H9 (cell line): ENCODE measurements at regions not wholly inside any gene's neighbourhood (a gene's known extent, or its start where the extent isn't known, plus 50 kb on each side); places are given as distances from the start of the nearest gene placed in this dataset.

ENCODE experiments used
- DNase-seq: peaks from one replicate; pipeline ENCODE4 v3.0.0-alpha.2; 2017
- H2AFZ ChIP-seq: one replicate; pipeline ENCODE4 v1.6.1; 2013; ENCODE audit warnings: mild to moderate bottlenecking, low read length, control low read depth, moderate library complexity
- H2AK5ac ChIP-seq: 2 replicates; pipeline ENCODE4 v1.6.1; 2013; ENCODE audit warnings: low read length, control low read depth, mixed read lengths; ENCODE audit not compliant: insufficient read length
- H2BK120ac ChIP-seq: one replicate; pipeline ENCODE4 v1.6.1; 2013; ENCODE audit warnings: low read depth, mild to moderate bottlenecking, low read length, control low read depth, inconsistent platforms; ENCODE audit not compliant: poor library complexity, severe bottlenecking
- H2BK12ac ChIP-seq: 2 replicates; pipeline ENCODE4 v1.6.1; 2013; ENCODE audit warnings: low read length, control low read depth, mixed read lengths, low read depth; ENCODE audit not compliant: insufficient read length
- H2BK15ac ChIP-seq: 2 replicates; pipeline ENCODE4 v1.6.1; 2013; ENCODE audit warnings: low read depth, low read length, control low read depth
- H2BK20ac ChIP-seq: one replicate; pipeline ENCODE4 v1.6.1; 2013; ENCODE audit warnings: low read depth, mild to moderate bottlenecking, low read length, control low read depth, inconsistent platforms; ENCODE audit not compliant: poor library complexity, severe bottlenecking
- H2BK5ac ChIP-seq: 2 replicates; pipeline ENCODE4 v1.6.1; 2013; ENCODE audit warnings: low read length, control low read depth, mixed read lengths; ENCODE audit not compliant: insufficient read length
- H3K14ac ChIP-seq: 2 replicates; pipeline ENCODE4 v1.6.1; 2013; ENCODE audit warnings: low read length, control low read depth; ENCODE audit not compliant: insufficient read depth
- H3K18ac ChIP-seq: 2 replicates; pipeline ENCODE4 v1.6.1; 2013; ENCODE audit warnings: low read depth, mild to moderate bottlenecking, mixed read lengths, low read length, control low read depth; ENCODE audit not compliant: insufficient read length
- H3K23ac ChIP-seq: 2 replicates; pipeline ENCODE4 v1.6.1; 2013; ENCODE audit warnings: low read length, control low read depth, mixed read lengths, low read depth; ENCODE audit not compliant: insufficient read length
- H3K23me2 ChIP-seq: 2 replicates; pipeline ENCODE4 v1.6.1; 2013; ENCODE audit warnings: low read depth, mild to moderate bottlenecking, mixed read lengths, low read length, control low read depth; ENCODE audit not compliant: insufficient read length, poor library complexity, severe bottlenecking
- H3K27ac ChIP-seq: 2 replicates; pipeline ENCODE4 v1.5.1; 2013; ENCODE audit warnings: low read length, control low read depth, mixed read lengths, low read depth; ENCODE audit not compliant: insufficient read length
- H3K27me3 ChIP-seq: 2 replicates; pipeline ENCODE4 v1.6.1; 2013; ENCODE audit warnings: low read length, control low read depth, inconsistent platforms; ENCODE audit not compliant: insufficient read depth
- H3K4ac ChIP-seq: 2 replicates; pipeline ENCODE4 v1.6.1; 2013; ENCODE audit warnings: low read depth, mild to moderate bottlenecking, control low read depth, inconsistent platforms, low read length, moderate library complexity
- H3K4me1 ChIP-seq: 2 replicates; pipeline ENCODE4 v1.6.1; 2013; ENCODE audit warnings: low read length, control low read depth, inconsistent platforms; ENCODE audit not compliant: insufficient read depth
- H3K4me2 ChIP-seq: 2 replicates; pipeline ENCODE4 v1.6.1; 2013; ENCODE audit warnings: low read length, control low read depth, mixed read lengths; ENCODE audit not compliant: insufficient read length, insufficient read depth
- H3K56ac ChIP-seq: 2 replicates; pipeline ENCODE4 v1.6.1; 2013; ENCODE audit warnings: low read depth, mild to moderate bottlenecking, mixed read lengths, low read length, control low read depth; ENCODE audit not compliant: insufficient read length
- H3K79me1 ChIP-seq: 2 replicates; pipeline ENCODE4 v1.6.1; 2013; ENCODE audit warnings: low read depth, mild to moderate bottlenecking, moderate library complexity, low read length, control low read depth, inconsistent platforms; ENCODE audit not compliant: insufficient read depth, poor library complexity, severe bottlenecking
- H3K79me2 ChIP-seq: 2 replicates; pipeline ENCODE4 v1.6.1; 2013; ENCODE audit warnings: low read length, control low read depth, inconsistent platforms; ENCODE audit not compliant: insufficient read depth
- H3K9ac ChIP-seq: 2 replicates; pipeline ENCODE4 v1.6.1; 2013; ENCODE audit warnings: low read length, control low read depth, mixed read lengths; ENCODE audit not compliant: insufficient read length; ENCODE audit errors: extremely low read depth
- H3K9me3 ChIP-seq: one replicate; pipeline ENCODE4 v1.6.1; 2013; ENCODE audit warnings: low read depth, low read length, inconsistent platforms; ENCODE audit not compliant: control insufficient read depth
- H3T11ph ChIP-seq: one replicate; pipeline ENCODE4 v1.6.1; 2013; ENCODE audit warnings: mild to moderate bottlenecking, low read length, control low read depth, inconsistent platforms
- H4K20me1 ChIP-seq: one replicate; pipeline ENCODE4 v1.6.1; 2013; ENCODE audit not compliant: control insufficient read depth, insufficient read length, insufficient read depth
- H4K5ac ChIP-seq: 2 replicates; pipeline ENCODE4 v1.6.1; 2013; ENCODE audit warnings: low read depth, mild to moderate bottlenecking, mixed read lengths, low read length, control low read depth; ENCODE audit not compliant: insufficient read length
- H4K8ac ChIP-seq: replicated peaks from 2 replicates; pipeline ENCODE4 v1.6.1; 2013; ENCODE audit warnings: low read length, control low read depth, mixed read lengths, low read depth; ENCODE audit not compliant: insufficient read length
- H4K91ac ChIP-seq: 2 replicates; pipeline ENCODE4 v1.6.1; 2013; ENCODE audit warnings: low read depth, mild to moderate bottlenecking, moderate library complexity, mixed read lengths, low read length, control low read depth; ENCODE audit not compliant: insufficient read length
- H3K27ac Mint-ChIP-seq, 3 experiments: 2 replicates in 2 of 3; 3 replicates in 1 of 3; pipeline ENCODE4 v1.8.0; 2020 to 2021; ENCODE audit warnings: mixed read lengths in 3 of 3, mild to moderate bottlenecking in 1 of 3, moderate library complexity in 1 of 3
- H3K27me3 Mint-ChIP-seq: 2 replicates; pipeline ENCODE4 v1.8.0; 2021; ENCODE audit warnings: low read depth, mild to moderate bottlenecking, moderate library complexity, mixed read lengths
- H3K36me3 Mint-ChIP-seq, 3 experiments: 2 replicates in 2 of 3; 3 replicates in 1 of 3; pipeline ENCODE4 v1.8.0; 2020 to 2021; ENCODE audit warnings: low read depth in 3 of 3, mixed read lengths in 3 of 3; ENCODE audit not compliant: insufficient read depth in 1 of 3
- H3K4me1 Mint-ChIP-seq, 2 experiments: 2 replicates each; pipeline ENCODE4 v1.8.0; 2020; ENCODE audit warnings: mixed read lengths in 2 of 2
- H3K4me3 Mint-ChIP-seq, 2 experiments: 2 replicates in 1 of 2; 3 replicates in 1 of 2; pipeline ENCODE4 v1.8.0; 2020 to 2021; ENCODE audit warnings: mild to moderate bottlenecking in 2 of 2, mixed read lengths in 2 of 2, moderate library complexity in 1 of 2
- H3K9me3 Mint-ChIP-seq, 2 experiments: 2 replicates in 1 of 2; 3 replicates in 1 of 2; pipeline ENCODE4 v1.8.0; 2020; ENCODE audit warnings: mild to moderate bottlenecking in 2 of 2, mixed read lengths in 2 of 2, moderate library complexity in 1 of 2
- TF ChIP-seq, protein P1 (sequence below): fragments of 200-600 bp; sonication (generic); conservative IDR thresholded peaks from 3 replicates; pipeline ENCODE4 v1.8.0; 2021; ENCODE audit warnings: antibody characterized with exemption, mild to moderate bottlenecking

- H3K9me3 ChIP-seq = no peaks in the 10 kb centered on the region
Observed at GRCh38 chr11:91495837-91496236, 728.8 kb upstream of the FAT3 start.

More at GRCh38 chr11:91495837-91496236, 728.8 kb upstream of the FAT3 start:
- H2BK15ac ChIP-seq = no peak overlapping the region
- H2BK5ac ChIP-seq = no peak overlapping the region
- Mint-ChIP-seq H3K4me1 (peaks cover 6% of the 10 kb centered on the region in 2 experiments), H3K36me3 (no peaks in the 10 kb centered on the region), H3K4me3 (no peak overlapping the region), H3K9me3 (no peaks in the 10 kb centered on the region), H3K27me3 (no peaks in the 10 kb centered on the region), H3K27ac (no peak overlapping the region)
- H3T11ph ChIP-seq = no peak overlapping the region
- no peak overlapping the region for H4K8ac ChIP-seq
- H3K23me2 ChIP-seq = no peaks in the 10 kb centered on the region
- no peak overlapping the region for H3K27ac ChIP-seq
- no peak overlapping the region for H4K5ac ChIP-seq
- H2BK120ac ChIP-seq = no peak overlapping the region
- no peak for DNase-seq
- H3K9ac ChIP-seq = no peak overlapping the region
- H3K56ac ChIP-seq = no peak overlapping the region
- no peaks in the 10 kb centered on the region for H3K27me3 ChIP-seq
- no peak overlapping the region for H3K14ac ChIP-seq
- H3K23ac ChIP-seq = no peak overlapping the region
- H3K18ac ChIP-seq = no peak overlapping the region
- H2AFZ ChIP-seq = no peak overlapping the region
- no peaks in the 10 kb centered on the region for H3K79me2 ChIP-seq
- TF ChIP-seq, protein P1, sequence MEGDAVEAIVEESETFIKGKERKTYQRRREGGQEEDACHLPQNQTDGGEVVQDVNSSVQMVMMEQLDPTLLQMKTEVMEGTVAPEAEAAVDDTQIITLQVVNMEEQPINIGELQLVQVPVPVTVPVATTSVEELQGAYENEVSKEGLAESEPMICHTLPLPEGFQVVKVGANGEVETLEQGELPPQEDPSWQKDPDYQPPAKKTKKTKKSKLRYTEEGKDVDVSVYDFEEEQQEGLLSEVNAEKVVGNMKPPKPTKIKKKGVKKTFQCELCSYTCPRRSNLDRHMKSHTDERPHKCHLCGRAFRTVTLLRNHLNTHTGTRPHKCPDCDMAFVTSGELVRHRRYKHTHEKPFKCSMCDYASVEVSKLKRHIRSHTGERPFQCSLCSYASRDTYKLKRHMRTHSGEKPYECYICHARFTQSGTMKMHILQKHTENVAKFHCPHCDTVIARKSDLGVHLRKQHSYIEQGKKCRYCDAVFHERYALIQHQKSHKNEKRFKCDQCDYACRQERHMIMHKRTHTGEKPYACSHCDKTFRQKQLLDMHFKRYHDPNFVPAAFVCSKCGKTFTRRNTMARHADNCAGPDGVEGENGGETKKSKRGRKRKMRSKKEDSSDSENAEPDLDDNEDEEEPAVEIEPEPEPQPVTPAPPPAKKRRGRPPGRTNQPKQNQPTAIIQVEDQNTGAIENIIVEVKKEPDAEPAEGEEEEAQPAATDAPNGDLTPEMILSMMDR = no peak
- no peak overlapping the region for H4K91ac ChIP-seq
- no peak overlapping the region for H2AK5ac ChIP-seq
- H3K79me1 ChIP-seq = no peaks in the 10 kb centered on the region
- no peaks in the 10 kb centered on the region for H3K4me1 ChIP-seq
- no peak overlapping the region for H3K4ac ChIP-seq
- no peak overlapping the region for H2BK20ac ChIP-seq
- H2BK12ac ChIP-seq = no peak overlapping the region
- no peaks in the 10 kb centered on the region for H4K20me1 ChIP-seq
- no peak overlapping the region for H3K4me2 ChIP-seq
